ENCODE measurements at regions not wholly inside any gene's neighbourhood (a gene's known extent, or its start where the extent isn't known, plus 50 kb on each side); places are given as distances from the start of the nearest gene placed in this dataset.

DNA sequence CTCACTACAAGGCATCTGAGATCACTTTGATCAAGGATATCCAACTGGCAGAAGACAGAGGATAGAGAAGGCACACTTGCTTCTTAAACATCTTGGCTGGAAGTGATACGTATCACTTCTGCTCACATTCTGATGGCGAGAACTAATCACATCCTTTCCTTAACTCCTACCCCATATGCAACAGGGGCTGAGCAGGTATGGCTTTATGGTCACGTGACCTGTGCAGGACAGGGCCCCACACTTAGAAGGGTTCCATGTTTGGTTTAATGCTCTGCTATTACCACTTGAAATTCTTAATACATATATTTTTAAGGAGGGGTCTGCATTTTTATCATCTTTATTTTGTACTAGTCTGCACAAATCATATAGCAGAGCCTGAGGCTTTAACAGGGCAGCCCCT is 177.3 kb downstream of the SLC15A5 start:
- H4K8ac ChIP-seq (ENCODE audit: low read depth, low read length), result no peak overlapping the region
- no peak overlapping the region for H3K4me2 ChIP-seq (ENCODE audit: low read length)
- H3K23ac ChIP-seq (ENCODE audit: low read length), result no peak overlapping the region
- no peak overlapping the region for H3K18ac ChIP-seq (ENCODE audit: low read length)
- H3K36me3 ChIP-seq (ENCODE audit: control insufficient read depth, insufficient read depth, low read length), result no peaks in the 10 kb centered on the region
- no peaks in the 10 kb centered on the region for H3K27me3 ChIP-seq (ENCODE audit: insufficient read depth, low read length, poor library complexity)
- H2BK5ac ChIP-seq (ENCODE audit: low read length), result no peak overlapping the region
- no peak overlapping the region for H4K5ac ChIP-seq (ENCODE audit: low read length)
- no peak overlapping the region for H3K9ac ChIP-seq (ENCODE audit: low read length)
- H3K4ac ChIP-seq (ENCODE audit: low read depth, low read length), result no peak overlapping the region
- no peak overlapping the region for H3K27ac ChIP-seq (ENCODE audit: low read depth, low read length)
- H3K79me1 ChIP-seq (ENCODE audit: low read length), result no peaks in the 10 kb centered on the region
- no CpG with 5 or more reads among the region's 3 CpGs for WGBS (ENCODE audit: extremely low coverage, insufficient coverage, low lambda C conversion rate)
- no peaks in the 10 kb centered on the region for H3K79me2 ChIP-seq (ENCODE audit: control insufficient read depth, insufficient read depth, low read length)
- no peaks in the 10 kb centered on the region for H3K4me1 ChIP-seq (ENCODE audit: control insufficient read depth, low read depth, low read length)
- no peak overlapping the region for H2BK120ac ChIP-seq (ENCODE audit: low read depth, low read length)
- H3K4me3 ChIP-seq (ENCODE audit: low read length), result no peak overlapping the region
- H3K56ac ChIP-seq (ENCODE audit: low read length), result no peak overlapping the region
- no peak overlapping the region for H2AK5ac ChIP-seq (ENCODE audit: low read length)
- DNase-seq, result no peak
- no peak overlapping the region for H2BK15ac ChIP-seq (replicated peaks; ENCODE audit: low read depth)

DNA sequence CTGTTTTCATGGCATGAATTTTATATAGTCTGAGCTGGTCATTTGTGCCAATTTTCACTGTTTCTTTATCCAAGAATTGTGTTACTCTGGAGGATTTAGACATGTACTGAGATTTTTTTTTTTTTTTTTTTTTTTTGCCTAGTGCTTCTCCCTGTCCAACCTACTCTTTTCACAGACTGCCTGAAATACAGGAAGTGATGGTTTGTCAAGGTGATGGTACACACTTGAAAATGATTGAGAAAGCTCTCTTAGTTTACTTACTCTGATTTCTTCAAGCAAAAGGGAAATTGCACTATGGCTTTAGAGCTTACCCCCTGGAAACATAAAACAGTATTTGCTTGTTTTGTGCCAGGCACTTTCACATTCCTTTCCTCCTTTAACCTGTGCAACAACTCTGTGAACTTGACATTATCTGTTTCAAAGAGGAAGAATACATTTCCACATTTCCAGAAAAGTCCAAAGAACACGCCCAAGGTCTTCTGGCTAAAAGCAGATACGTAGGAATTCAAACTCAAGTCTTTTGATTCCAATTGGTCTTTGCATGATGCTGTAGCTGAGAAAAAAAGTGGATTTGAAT is 181.1 kb downstream of the SLC15A5 start:
- Histone ChIP-seq H2AK5ac (ENCODE audit: low read length) (no peak overlapping the region), H3K4ac (ENCODE audit: low read depth, low read length) (no peak overlapping the region), H3K18ac (ENCODE audit: low read length) (no peak overlapping the region), H3K4me3 (ENCODE audit: low read length) (no peak overlapping the region), H3K79me2 (ENCODE audit: control insufficient read depth, insufficient read depth, low read length) (no peaks in the 10 kb centered on the region), H3K4me1 (ENCODE audit: control insufficient read depth, low read depth, low read length) (no peaks in the 10 kb centered on the region), H3K4me2 (ENCODE audit: low read length) (no peak overlapping the region), H3K27me3 (ENCODE audit: insufficient read depth, low read length, poor library complexity) (no peaks in the 10 kb centered on the region), H2BK120ac (ENCODE audit: low read depth, low read length) (no peak overlapping the region), H3K23ac (ENCODE audit: low read length) (no peak overlapping the region), H3K27ac (ENCODE audit: low read depth, low read length) (no peak overlapping the region), H4K8ac (ENCODE audit: low read depth, low read length) (no peak overlapping the region), H3K9ac (ENCODE audit: low read length) (no peak overlapping the region), H3K36me3 (ENCODE audit: control insufficient read depth, insufficient read depth, low read length) (no peaks in the 10 kb centered on the region), H4K5ac (ENCODE audit: low read length) (no peak overlapping the region), H2BK15ac (replicated peaks; ENCODE audit: low read depth) (no peak overlapping the region), H3K79me1 (ENCODE audit: low read length) (no peaks in the 10 kb centered on the region), H2BK5ac (ENCODE audit: low read length) (no peak overlapping the region), H3K56ac (ENCODE audit: low read length) (no peak overlapping the region)
- WGBS (ENCODE audit: extremely low coverage, insufficient coverage, low lambda C conversion rate), result no CpG with 5 or more reads among the region's 2 CpGs
- DNase-seq, result no peak

DNA sequence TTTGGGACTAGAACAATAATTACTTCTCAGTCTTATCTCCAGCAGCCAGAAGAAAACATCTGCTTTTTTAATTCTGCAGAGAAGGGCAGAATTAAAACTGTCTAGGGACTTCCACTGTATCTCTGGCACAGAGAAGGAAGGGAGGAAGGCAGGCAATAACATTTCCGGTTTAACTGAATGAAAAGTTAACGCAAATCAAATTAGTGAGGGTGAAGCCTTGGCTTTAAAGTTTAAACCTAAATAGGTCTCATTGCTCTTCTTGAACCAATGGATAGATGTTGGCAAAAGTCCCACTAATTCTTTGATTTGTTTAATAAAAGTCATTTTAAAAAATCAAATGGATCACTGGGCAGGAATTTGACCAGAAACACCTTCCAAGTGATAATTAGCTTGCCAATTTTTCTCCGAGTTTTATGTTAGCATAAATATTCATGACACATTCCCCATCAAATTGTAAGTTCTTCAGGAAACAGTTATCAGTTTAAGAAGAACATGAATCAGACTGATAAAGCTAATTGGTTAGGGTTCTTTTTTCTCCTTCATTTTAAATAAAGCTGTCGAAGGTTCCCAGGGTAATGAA is 181.9 kb downstream of the SLC15A5 start:
- no peak overlapping the region for H3K27ac ChIP-seq (ENCODE audit: low read depth, low read length)
- H3K79me2 ChIP-seq (ENCODE audit: control insufficient read depth, insufficient read depth, low read length), result no peaks in the 10 kb centered on the region
- no peak overlapping the region for H3K4me2 ChIP-seq (ENCODE audit: low read length)
- DNase-seq, result no peak
- no peak overlapping the region for H4K8ac ChIP-seq (ENCODE audit: low read depth, low read length)
- no peaks in the 10 kb centered on the region for H3K36me3 ChIP-seq (ENCODE audit: control insufficient read depth, insufficient read depth, low read length)
- no peak overlapping the region for H2AK5ac ChIP-seq (ENCODE audit: low read length)
- H2BK120ac ChIP-seq (ENCODE audit: low read depth, low read length), result no peak overlapping the region
- no peaks in the 10 kb centered on the region for H3K4me1 ChIP-seq (ENCODE audit: control insufficient read depth, low read depth, low read length)
- H2BK15ac ChIP-seq (replicated peaks; ENCODE audit: low read depth), result no peak overlapping the region
- no peak overlapping the region for H3K9ac ChIP-seq (ENCODE audit: low read length)
- no peaks in the 10 kb centered on the region for H3K79me1 ChIP-seq (ENCODE audit: low read length)
- no peak overlapping the region for H2BK5ac ChIP-seq (ENCODE audit: low read length)
- no peak overlapping the region for H3K56ac ChIP-seq (ENCODE audit: low read length)
- no peak overlapping the region for H3K18ac ChIP-seq (ENCODE audit: low read length)
- H4K5ac ChIP-seq (ENCODE audit: low read length), result no peak overlapping the region
- no CpG with 5 or more reads among the region's 4 CpGs for WGBS (ENCODE audit: extremely low coverage, insufficient coverage, low lambda C conversion rate)
- no peak overlapping the region for H3K4ac ChIP-seq (ENCODE audit: low read depth, low read length)
- no peak overlapping the region for H3K23ac ChIP-seq (ENCODE audit: low read length)
- no peaks in the 10 kb centered on the region for H3K27me3 ChIP-seq (ENCODE audit: insufficient read depth, low read length, poor library complexity)
- no peak overlapping the region for H3K4me3 ChIP-seq (ENCODE audit: low read length)

DNA sequence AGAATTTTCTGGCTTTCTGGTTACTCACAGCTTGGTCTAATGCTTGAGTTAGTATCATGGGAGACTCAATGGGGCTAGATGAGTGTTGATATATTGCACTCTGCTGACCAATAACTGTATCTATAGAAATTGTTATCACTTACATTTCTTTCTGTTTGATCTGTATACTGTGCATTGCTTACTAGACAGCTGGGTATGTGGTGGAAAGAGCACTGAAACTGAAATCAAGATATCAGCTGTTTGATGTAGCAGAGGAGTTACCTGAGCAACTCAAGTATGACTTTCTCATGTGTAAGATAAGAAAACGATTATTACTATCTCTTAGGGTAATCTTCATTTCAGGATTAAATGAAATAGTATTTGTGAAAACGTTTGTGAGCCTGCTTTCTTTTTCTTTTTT is 183.0 kb downstream of the SLC15A5 start:
- Histone ChIP-seq H3K27me3 (ENCODE audit: insufficient read depth, low read length, poor library complexity) (no peaks in the 10 kb centered on the region), H3K4me1 (ENCODE audit: control insufficient read depth, low read depth, low read length) (no peaks in the 10 kb centered on the region), H3K56ac (ENCODE audit: low read length) (no peak overlapping the region), H3K36me3 (ENCODE audit: control insufficient read depth, insufficient read depth, low read length) (no peaks in the 10 kb centered on the region), H3K27ac (ENCODE audit: low read depth, low read length) (no peak overlapping the region), H2AK5ac (ENCODE audit: low read length) (no peak overlapping the region), H3K23ac (ENCODE audit: low read length) (no peak overlapping the region), H3K79me1 (ENCODE audit: low read length) (no peaks in the 10 kb centered on the region), H2BK120ac (ENCODE audit: low read depth, low read length) (no peak overlapping the region), H3K4ac (ENCODE audit: low read depth, low read length) (no peak overlapping the region), H4K8ac (ENCODE audit: low read depth, low read length) (no peak overlapping the region), H3K9ac (ENCODE audit: low read length) (no peak overlapping the region), H3K4me3 (ENCODE audit: low read length) (no peak overlapping the region), H3K18ac (ENCODE audit: low read length) (no peak overlapping the region), H2BK15ac (replicated peaks; ENCODE audit: low read depth) (no peak overlapping the region), H3K4me2 (ENCODE audit: low read length) (no peak overlapping the region), H3K79me2 (ENCODE audit: control insufficient read depth, insufficient read depth, low read length) (no peaks in the 10 kb centered on the region), H4K5ac (ENCODE audit: low read length) (no peak overlapping the region), H2BK5ac (ENCODE audit: low read length) (no peak overlapping the region)
- no peak for DNase-seq
- WGBS (ENCODE audit: extremely low coverage, insufficient coverage, low lambda C conversion rate), result no CpG with 5 or more reads among the region's 2 CpGs

DNA sequence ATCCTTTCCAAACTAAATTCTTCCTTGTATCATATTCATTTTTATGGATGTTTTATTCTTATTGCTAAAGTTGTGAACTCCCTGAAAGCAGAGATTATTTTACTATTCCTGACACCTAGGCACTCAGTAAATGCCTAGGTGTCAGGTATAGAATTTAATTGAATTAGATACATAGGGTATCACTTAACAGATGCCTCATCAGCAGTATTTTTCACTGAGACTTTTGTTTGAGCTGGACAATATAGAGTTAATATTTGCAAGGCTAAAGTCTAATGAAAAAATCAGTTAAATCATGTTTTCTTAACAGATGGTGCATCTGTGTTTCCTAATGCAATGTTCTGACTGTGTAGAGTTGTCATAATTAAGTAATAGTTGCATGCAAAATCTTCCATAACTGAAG is 182.7 kb downstream of the DERA start:
- Histone ChIP-seq H2BK15ac (replicated peaks; ENCODE audit: low read depth) (no peak overlapping the region), H3K4me2 (ENCODE audit: low read length) (no peak overlapping the region), H3K79me2 (ENCODE audit: control insufficient read depth, insufficient read depth, low read length) (no peaks in the 10 kb centered on the region), H4K8ac (ENCODE audit: low read depth, low read length) (no peak overlapping the region), H3K4me3 (ENCODE audit: low read length) (no peak overlapping the region), H3K18ac (ENCODE audit: low read length) (no peak overlapping the region), H3K56ac (ENCODE audit: low read length) (no peak overlapping the region), H3K4me1 (ENCODE audit: control insufficient read depth, low read depth, low read length) (no peaks in the 10 kb centered on the region), H3K23ac (ENCODE audit: low read length) (no peak overlapping the region), H3K27me3 (ENCODE audit: insufficient read depth, low read length, poor library complexity) (no peaks in the 10 kb centered on the region), H3K9ac (ENCODE audit: low read length) (no peak overlapping the region), H3K4ac (ENCODE audit: low read depth, low read length) (no peak overlapping the region), H4K5ac (ENCODE audit: low read length) (no peak overlapping the region), H2BK5ac (ENCODE audit: low read length) (no peak overlapping the region), H2AK5ac (ENCODE audit: low read length) (no peak overlapping the region), H2BK120ac (ENCODE audit: low read depth, low read length) (no peak overlapping the region), H3K79me1 (ENCODE audit: low read length) (no peaks in the 10 kb centered on the region), H3K27ac (ENCODE audit: low read depth, low read length) (no peak overlapping the region), H3K36me3 (ENCODE audit: control insufficient read depth, insufficient read depth, low read length) (no peaks in the 10 kb centered on the region)
- no peak for DNase-seq

DNA sequence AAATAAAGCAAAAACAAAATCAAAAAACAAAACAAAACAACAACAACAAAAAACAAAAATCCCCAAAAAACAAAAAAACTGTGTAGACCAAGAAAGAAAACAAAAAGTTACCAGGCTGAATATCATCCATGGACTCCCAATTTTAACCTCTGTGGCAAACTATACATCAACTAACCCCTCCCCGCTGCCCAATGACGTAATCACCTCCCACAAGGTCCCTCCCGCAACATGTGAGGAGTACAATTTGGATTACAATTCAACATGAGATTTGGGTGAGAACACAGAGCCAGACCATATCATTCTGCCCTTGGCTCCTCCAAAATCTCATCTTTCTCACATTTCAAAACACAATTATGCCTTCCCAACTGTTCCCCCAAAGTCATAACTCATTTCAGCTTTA is 179.8 kb downstream of the DERA start:
- Histone ChIP-seq H3K27me3 (ENCODE audit: insufficient read depth, low read length, poor library complexity) (no peaks in the 10 kb centered on the region), H3K4me1 (ENCODE audit: control insufficient read depth, low read depth, low read length) (no peaks in the 10 kb centered on the region), H3K27ac (ENCODE audit: low read depth, low read length) (no peak overlapping the region), H3K79me1 (ENCODE audit: low read length) (no peaks in the 10 kb centered on the region), H4K8ac (ENCODE audit: low read depth, low read length) (no peak overlapping the region), H3K4ac (ENCODE audit: low read depth, low read length) (no peak overlapping the region), H2BK15ac (replicated peaks; ENCODE audit: low read depth) (no peak overlapping the region), H2AK5ac (ENCODE audit: low read length) (no peak overlapping the region), H4K5ac (ENCODE audit: low read length) (no peak overlapping the region), H3K9ac (ENCODE audit: low read length) (no peak overlapping the region), H3K18ac (ENCODE audit: low read length) (no peak overlapping the region), H3K23ac (ENCODE audit: low read length) (no peak overlapping the region), H3K79me2 (ENCODE audit: control insufficient read depth, insufficient read depth, low read length) (no peaks in the 10 kb centered on the region), H3K36me3 (ENCODE audit: control insufficient read depth, insufficient read depth, low read length) (no peaks in the 10 kb centered on the region), H3K4me3 (ENCODE audit: low read length) (no peak overlapping the region), H2BK5ac (ENCODE audit: low read length) (no peak overlapping the region), H2BK120ac (ENCODE audit: low read depth, low read length) (no peak overlapping the region), H3K4me2 (ENCODE audit: low read length) (no peak overlapping the region), H3K56ac (ENCODE audit: low read length) (no peak overlapping the region)
- WGBS (ENCODE audit: extremely low coverage, insufficient coverage, low lambda C conversion rate), result no CpG with 5 or more reads among the region's 3 CpGs
- DNase-seq, result no peak

Measured in mesendoderm (in vitro differentiated cells).